Vagina (tissue), 2 donors: ENCODE measurements at regions not wholly inside any gene's neighbourhood (a gene's known extent, or its start where the extent isn't known, plus 50 kb on each side); places are given as distances from the start of the nearest gene placed in this dataset.

Source experiments
- POLR2A ChIP-seq, 2 donors: fragments of 450-650 bp; IDR thresholded peaks; one replicate each; pipeline ENCODE4 v1.6.1; 2017; ENCODE audit warnings: antibody characterized with exemption in 2 of 2, mild to moderate bottlenecking in 2 of 2, moderate library complexity in 2 of 2
- TF ChIP-seq, protein P1 (sequence below), 3 experiments: fragments of 450-650 bp in 2 of 3; fragments of 200-600 bp in 1 of 3; sonication (generic) in 1 of 3; IDR thresholded peaks; one replicate each; pipeline ENCODE4 v1.5.1; 2017 to 2019; ENCODE audit warnings: antibody characterized with exemption in 3 of 3, mild to moderate bottlenecking in 2 of 3, moderate library complexity in 2 of 3

DNA sequence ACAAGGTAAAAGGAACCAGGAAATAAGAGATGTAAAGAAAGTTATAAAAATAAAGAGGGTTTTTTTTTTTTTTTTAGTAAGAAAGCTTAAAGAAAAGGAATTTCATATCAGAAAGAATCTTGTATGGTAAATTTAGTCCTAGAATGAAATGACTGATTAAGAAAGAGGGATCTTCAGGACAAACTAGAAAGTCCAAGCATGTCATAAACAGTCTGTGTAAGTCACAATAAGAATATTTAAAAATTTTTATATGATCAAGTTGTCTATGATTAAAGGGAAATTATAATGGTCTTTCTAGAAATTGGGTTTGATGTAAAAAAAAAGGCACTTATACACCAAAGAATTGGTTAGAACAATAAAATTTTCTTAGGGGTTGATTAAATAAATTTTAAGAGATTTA, 289.5 kb downstream of the XPNPEP1 start:
- TF ChIP-seq, protein P1, sequence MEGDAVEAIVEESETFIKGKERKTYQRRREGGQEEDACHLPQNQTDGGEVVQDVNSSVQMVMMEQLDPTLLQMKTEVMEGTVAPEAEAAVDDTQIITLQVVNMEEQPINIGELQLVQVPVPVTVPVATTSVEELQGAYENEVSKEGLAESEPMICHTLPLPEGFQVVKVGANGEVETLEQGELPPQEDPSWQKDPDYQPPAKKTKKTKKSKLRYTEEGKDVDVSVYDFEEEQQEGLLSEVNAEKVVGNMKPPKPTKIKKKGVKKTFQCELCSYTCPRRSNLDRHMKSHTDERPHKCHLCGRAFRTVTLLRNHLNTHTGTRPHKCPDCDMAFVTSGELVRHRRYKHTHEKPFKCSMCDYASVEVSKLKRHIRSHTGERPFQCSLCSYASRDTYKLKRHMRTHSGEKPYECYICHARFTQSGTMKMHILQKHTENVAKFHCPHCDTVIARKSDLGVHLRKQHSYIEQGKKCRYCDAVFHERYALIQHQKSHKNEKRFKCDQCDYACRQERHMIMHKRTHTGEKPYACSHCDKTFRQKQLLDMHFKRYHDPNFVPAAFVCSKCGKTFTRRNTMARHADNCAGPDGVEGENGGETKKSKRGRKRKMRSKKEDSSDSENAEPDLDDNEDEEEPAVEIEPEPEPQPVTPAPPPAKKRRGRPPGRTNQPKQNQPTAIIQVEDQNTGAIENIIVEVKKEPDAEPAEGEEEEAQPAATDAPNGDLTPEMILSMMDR (IDR thresholded peaks at IDR 0.05) = no peak
- no peak for TF ChIP-seq POLR2A (IDR thresholded peaks at IDR 0.05)
